ENCODE measurements at regions not wholly inside any gene's neighbourhood (a gene's known extent, or its start where the extent isn't known, plus 50 kb on each side); places are given as distances from the start of the nearest gene placed in this dataset.

DNA sequence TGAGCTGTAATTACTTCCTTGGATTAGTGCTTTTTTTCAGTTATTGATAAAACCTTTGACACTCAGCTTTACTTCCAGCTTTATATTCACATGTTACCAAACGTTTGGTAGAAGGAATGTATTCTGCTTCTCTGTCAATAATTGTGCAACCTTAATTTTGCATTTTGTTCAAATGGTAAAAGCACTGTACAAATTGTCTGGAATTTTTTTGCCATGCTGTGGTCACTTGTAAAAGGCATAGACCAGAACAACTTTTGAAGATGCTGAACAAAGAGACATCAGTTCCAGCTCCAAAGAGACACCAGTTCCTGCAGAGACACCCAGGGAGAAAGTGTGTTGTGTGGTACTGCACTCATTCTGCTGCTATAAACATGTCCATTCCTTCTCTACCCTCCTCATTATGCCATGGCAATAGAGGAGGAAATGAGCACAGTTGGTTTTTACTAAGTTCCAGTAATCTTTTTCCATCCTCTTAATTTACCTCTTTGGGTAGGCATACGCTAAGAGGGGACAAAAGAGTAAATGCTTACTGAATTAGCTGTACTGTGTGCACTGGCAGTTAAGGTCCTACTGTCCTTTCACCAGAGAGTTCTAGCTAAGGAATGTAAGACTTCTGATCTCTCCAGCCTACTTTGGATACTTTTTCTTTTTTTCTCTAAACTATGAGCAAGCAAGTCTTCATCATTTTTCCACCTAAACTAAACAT lies 387.4 kb downstream of the FGF10 start:
- Histone ChIP-seq H3K27ac (no peak overlapping the region), H2AFZ (replicated peaks) (peak overlapping the region; percentile 2), H3K4me2 (no peak overlapping the region), H3K36me3 (no peaks in the 10 kb centered on the region), H3K4me1 (peaks cover 29% of the 10 kb centered on the region), H3K9ac (no peak overlapping the region), H3K79me2 (ENCODE audit: low read depth) (no peaks in the 10 kb centered on the region), H3K27me3 (no peaks in the 10 kb centered on the region), H3K4me3 (no peak overlapping the region), H3K9me3 (ENCODE audit: low read depth) (no peaks in the 10 kb centered on the region), H3F3A (ENCODE audit: low read depth) (peaks cover 7% of the 10 kb centered on the region), H4K20me1 (ENCODE audit: low read depth) (no peaks in the 10 kb centered on the region)
- TF ChIP-seq EZH2phosphoT487 (IDR thresholded peaks at IDR 0.05) (no peak), EZH2 (IDR thresholded peaks at IDR 0.05) (no peak)
- TF ChIP-seq, protein P1, sequence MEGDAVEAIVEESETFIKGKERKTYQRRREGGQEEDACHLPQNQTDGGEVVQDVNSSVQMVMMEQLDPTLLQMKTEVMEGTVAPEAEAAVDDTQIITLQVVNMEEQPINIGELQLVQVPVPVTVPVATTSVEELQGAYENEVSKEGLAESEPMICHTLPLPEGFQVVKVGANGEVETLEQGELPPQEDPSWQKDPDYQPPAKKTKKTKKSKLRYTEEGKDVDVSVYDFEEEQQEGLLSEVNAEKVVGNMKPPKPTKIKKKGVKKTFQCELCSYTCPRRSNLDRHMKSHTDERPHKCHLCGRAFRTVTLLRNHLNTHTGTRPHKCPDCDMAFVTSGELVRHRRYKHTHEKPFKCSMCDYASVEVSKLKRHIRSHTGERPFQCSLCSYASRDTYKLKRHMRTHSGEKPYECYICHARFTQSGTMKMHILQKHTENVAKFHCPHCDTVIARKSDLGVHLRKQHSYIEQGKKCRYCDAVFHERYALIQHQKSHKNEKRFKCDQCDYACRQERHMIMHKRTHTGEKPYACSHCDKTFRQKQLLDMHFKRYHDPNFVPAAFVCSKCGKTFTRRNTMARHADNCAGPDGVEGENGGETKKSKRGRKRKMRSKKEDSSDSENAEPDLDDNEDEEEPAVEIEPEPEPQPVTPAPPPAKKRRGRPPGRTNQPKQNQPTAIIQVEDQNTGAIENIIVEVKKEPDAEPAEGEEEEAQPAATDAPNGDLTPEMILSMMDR (IDR thresholded peaks at IDR 0.05), result no peak
- Mint-ChIP-seq H3K9me3 (peaks cover 8% of the 10 kb centered on the region), H3K4me1 (peaks cover 19% of the 10 kb centered on the region), H3K27me3 (ENCODE audit: insufficient read depth, low read depth) (no peaks in the 10 kb centered on the region), H3K36me3 (no peaks in the 10 kb centered on the region), H3K4me3 (no peak overlapping the region), H3K27ac (no peak overlapping the region)
- DNase-seq (ENCODE audit: low spot score), result no peak

DNA sequence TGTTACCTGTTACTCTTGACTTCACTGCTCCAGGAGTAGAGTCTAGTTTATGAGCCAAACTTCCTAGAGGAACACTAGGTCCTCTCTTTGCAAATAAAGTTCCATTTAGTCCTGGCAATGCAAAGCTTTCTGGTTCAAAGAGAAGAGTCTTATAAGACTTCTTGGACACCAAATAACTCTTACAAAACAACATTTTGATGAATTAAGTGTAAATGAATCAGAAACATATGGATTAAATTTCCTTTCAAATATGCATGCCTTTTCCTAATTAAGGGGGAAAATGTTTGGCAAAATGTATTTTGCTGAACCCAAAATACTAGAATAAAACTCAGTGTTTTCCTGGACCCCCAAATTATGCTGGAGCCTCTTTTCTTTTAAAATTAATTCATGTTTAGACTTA lies 388.0 kb downstream of the FGF10 start:
- Mint-ChIP-seq H3K4me3 (no peak overlapping the region), H3K27me3 (ENCODE audit: insufficient read depth, low read depth) (no peaks in the 10 kb centered on the region)
- H3K4me1 ChIP-seq, result peaks cover 29% of the 10 kb centered on the region

DNA sequence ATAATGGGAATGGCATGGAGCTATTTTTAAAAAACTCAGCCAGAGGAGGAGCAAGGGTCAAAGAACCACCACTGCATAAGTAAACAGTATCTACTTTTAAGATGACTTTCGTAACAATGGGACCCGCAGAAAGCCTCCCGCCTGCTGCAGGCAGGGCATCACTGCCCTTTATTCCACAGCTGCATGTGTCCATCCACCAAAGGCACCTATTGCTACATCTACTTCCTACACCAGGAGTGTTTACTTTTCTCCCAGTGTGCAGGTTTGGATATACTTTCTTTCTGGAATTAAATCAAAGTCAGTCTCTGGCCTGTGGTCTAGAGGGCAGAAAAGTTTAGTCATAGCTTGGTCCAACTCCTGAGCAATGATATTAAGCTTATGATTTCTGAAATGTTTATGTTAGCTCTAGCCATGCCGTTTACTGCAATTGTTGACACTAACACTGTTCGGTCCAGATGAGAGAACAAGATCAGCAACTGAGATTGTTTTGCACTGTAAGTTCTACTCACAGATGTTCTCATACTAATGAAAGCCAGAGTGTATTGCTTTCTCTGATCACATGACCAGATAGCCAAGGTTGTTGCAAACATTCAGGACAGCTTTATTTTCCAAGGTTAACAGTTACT lies 391.5 kb downstream of the FGF10 start:
- H3K4me1 Mint-ChIP-seq, result peaks cover 22% of the 10 kb centered on the region
- no peak overlapping the region for H3K4me3 ChIP-seq
- H3K4me2 ChIP-seq, result peak overlapping the region; percentile 43

More for the DNA sequence above, 388.0 kb downstream of the FGF10 start:
- Histone ChIP-seq H3K27me3 (no peaks in the 10 kb centered on the region), H3K27ac (no peak overlapping the region), H3K4me3 (no peak overlapping the region), H3F3A (ENCODE audit: low read depth) (peaks cover 7% of the 10 kb centered on the region), H4K20me1 (ENCODE audit: low read depth) (no peaks in the 10 kb centered on the region), H3K9ac (no peak overlapping the region), H2AFZ (replicated peaks) (peak overlapping the region; percentile 42), H3K79me2 (ENCODE audit: low read depth) (no peaks in the 10 kb centered on the region), H3K9me3 (ENCODE audit: low read depth) (no peaks in the 10 kb centered on the region), H3K36me3 (no peaks in the 10 kb centered on the region), H3K4me2 (no peak overlapping the region)
- Mint-ChIP-seq H3K4me1 (peaks cover 20% of the 10 kb centered on the region), H3K36me3 (no peaks in the 10 kb centered on the region), H3K27ac (no peak overlapping the region), H3K9me3 (peaks cover 4% of the 10 kb centered on the region)
- DNase-seq (ENCODE audit: low spot score), result no peak
- no peak for TF ChIP-seq EZH2 (IDR thresholded peaks at IDR 0.05)
- TF ChIP-seq, protein P1 (IDR thresholded peaks at IDR 0.05), result no peak
- TF ChIP-seq EZH2phosphoT487 (IDR thresholded peaks at IDR 0.05), result no peak

More for the DNA sequence above, 391.5 kb downstream of the FGF10 start:
- Histone ChIP-seq H3K9me3 (ENCODE audit: low read depth) (no peaks in the 10 kb centered on the region), H3K27me3 (no peaks in the 10 kb centered on the region), H3K4me1 (peaks cover 29% of the 10 kb centered on the region), H3F3A (ENCODE audit: low read depth) (peaks cover 7% of the 10 kb centered on the region), H3K36me3 (no peaks in the 10 kb centered on the region), H2AFZ (replicated peaks) (peak overlapping the region; percentile 78), H4K20me1 (ENCODE audit: low read depth) (no peaks in the 10 kb centered on the region), H3K27ac (no peak overlapping the region), H3K79me2 (ENCODE audit: low read depth) (no peaks in the 10 kb centered on the region), H3K9ac (no peak overlapping the region)
- TF ChIP-seq EZH2 (IDR thresholded peaks at IDR 0.05) (no peak), EZH2phosphoT487 (IDR thresholded peaks at IDR 0.05) (no peak)
- TF ChIP-seq, protein P1 (IDR thresholded peaks at IDR 0.05), result no peak
- no peaks in the 10 kb centered on the region for H3K27me3 Mint-ChIP-seq (ENCODE audit: insufficient read depth, low read depth)
- no peaks in the 10 kb centered on the region for H3K36me3 Mint-ChIP-seq
- peak; percentile 35 for DNase-seq (ENCODE audit: low spot score)
- no peak overlapping the region for H3K27ac Mint-ChIP-seq
- no peak overlapping the region for H3K4me3 Mint-ChIP-seq
- peaks cover 2% of the 10 kb centered on the region for H3K9me3 Mint-ChIP-seq

Measured in neural progenitor cell (in vitro differentiated cells).